Adrenal gland (tissue), 5 donors: ENCODE measurements at regions not wholly inside any gene's neighbourhood (a gene's known extent, or its start where the extent isn't known, plus 50 kb on each side); places are given as distances from the start of the nearest gene placed in this dataset.

Source experiments
- POLR2A ChIP-seq, 2 donors: fragments of 450-650 bp; IDR thresholded peaks; one replicate each; pipeline ENCODE4 v1.6.1; 2017; ENCODE audit warnings: antibody characterized with exemption in 2 of 2, mild to moderate bottlenecking in 2 of 2, moderate library complexity in 1 of 2
- TF ChIP-seq, protein P1 (sequence below), 6 experiments: fragments of 450-650 bp in 4 of 6; fragments of 200-600 bp in 2 of 6; sonication (generic) in 1 of 6; IDR thresholded peaks; 1 replicate in 5 of 6; 2 replicates in 1 of 6; pipeline versions ENCODE4 v1.5.1 to v1.8.0; 2016 to 2021; ENCODE audit warnings: antibody characterized with exemption in 6 of 6, mild to moderate bottlenecking in 2 of 6, moderate library complexity in 1 of 6
- donor health status: DM: no; HTN: no; CAD: no.

DNA sequence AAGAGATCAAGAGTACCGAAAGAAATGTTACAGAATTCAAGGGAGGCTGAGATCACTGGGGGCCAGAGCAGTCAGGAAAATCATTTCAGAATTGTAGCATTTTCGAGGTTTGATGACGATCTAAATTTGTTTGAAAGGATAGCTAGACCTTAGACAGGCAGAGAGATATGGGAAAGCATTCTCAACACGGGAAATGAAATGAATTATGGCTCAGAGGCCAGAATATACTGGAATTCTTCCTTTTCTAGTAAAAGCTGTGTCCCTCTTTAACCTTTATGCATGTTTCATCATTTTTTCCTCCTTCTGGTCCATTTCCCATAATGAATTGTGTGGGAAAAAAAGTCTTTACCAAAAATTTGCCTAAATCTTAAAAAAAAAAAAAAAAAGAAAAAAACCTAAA is 78.8 kb downstream of the NABP1 start:
- TF ChIP-seq, protein P1, sequence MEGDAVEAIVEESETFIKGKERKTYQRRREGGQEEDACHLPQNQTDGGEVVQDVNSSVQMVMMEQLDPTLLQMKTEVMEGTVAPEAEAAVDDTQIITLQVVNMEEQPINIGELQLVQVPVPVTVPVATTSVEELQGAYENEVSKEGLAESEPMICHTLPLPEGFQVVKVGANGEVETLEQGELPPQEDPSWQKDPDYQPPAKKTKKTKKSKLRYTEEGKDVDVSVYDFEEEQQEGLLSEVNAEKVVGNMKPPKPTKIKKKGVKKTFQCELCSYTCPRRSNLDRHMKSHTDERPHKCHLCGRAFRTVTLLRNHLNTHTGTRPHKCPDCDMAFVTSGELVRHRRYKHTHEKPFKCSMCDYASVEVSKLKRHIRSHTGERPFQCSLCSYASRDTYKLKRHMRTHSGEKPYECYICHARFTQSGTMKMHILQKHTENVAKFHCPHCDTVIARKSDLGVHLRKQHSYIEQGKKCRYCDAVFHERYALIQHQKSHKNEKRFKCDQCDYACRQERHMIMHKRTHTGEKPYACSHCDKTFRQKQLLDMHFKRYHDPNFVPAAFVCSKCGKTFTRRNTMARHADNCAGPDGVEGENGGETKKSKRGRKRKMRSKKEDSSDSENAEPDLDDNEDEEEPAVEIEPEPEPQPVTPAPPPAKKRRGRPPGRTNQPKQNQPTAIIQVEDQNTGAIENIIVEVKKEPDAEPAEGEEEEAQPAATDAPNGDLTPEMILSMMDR (IDR thresholded peaks at IDR 0.05) = no peak
- TF ChIP-seq POLR2A (IDR thresholded peaks at IDR 0.05) = no peak
